NCI-H2107 treated with DMSO at 0.1 percent for 48 hours (cell line): ENCODE measurements at regions not wholly inside any gene's neighbourhood (a gene's known extent, or its start where the extent isn't known, plus 50 kb on each side); places are given as distances from the start of the nearest gene placed in this dataset.

Experiments used
- DNase-seq: peaks from one replicate; lab custom pipeline; 2025; ENCODE audit not compliant: unreplicated experiment; lab: John Stamatoyannopoulos, UW

DNA sequence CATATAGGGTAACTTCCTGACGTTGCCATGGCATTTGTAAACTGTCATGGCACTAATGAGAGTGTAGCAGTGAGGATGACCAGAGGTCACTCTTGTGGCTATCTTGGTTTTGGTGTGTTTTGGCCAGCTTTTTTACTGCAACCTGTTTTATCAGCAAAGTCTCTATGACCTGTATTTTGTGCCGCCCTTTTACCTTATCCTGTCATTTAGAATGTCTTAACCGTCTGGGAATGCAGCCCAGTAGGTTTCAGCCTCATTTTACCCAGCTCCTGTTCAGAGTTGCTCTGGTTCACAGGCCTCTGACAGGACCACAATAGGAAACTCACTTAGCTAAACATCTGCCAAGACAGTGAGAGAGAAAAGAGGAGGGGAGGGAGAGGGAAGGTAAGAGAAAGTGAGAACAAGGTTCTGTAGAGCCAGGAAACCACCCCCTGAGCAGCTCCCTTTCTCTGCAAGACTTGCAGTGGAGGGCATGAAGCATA is 64.8 kb upstream of the PLEKHG3 start:
- DNase-seq = no peak

DNA sequence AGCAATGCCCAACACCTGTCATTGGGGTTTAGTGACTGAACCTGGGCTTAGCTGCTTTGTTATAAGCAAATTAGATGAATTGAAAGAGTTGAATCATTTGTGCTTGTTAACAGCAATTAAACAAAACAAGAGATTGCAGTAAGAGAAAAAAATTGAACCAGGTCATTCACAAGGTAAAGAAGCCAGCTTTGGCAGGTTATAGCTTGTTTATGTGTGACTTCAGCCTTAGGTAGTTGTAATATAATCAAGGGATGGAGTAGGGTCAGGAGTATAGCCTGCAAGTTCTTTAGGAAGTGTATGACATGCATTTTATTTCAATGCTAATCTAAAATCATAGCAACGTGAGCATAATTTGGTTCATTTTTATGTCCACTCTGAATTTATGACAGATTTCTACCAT is 63.4 kb upstream of the PLEKHG3 start:
- DNase-seq = no peak

DNA sequence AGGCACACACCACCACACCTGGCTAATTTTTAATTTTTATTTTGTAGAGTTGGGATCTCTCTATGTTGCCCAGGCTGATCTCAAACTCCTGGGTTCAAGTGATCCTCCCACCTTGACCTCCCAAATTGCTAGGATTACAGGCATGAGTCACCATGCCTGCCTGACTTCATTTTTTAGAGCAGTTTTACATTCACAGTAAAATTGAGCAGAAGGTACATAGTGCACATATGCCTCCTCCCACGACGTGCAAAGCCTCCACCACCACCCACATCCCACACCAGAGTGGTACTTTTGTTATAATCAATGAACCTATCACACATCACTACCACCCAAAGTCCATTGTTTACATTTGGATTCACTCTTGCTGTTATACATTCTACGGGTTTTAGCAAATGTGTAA is 62.5 kb upstream of the PLEKHG3 start:
- no peak for DNase-seq

DNA sequence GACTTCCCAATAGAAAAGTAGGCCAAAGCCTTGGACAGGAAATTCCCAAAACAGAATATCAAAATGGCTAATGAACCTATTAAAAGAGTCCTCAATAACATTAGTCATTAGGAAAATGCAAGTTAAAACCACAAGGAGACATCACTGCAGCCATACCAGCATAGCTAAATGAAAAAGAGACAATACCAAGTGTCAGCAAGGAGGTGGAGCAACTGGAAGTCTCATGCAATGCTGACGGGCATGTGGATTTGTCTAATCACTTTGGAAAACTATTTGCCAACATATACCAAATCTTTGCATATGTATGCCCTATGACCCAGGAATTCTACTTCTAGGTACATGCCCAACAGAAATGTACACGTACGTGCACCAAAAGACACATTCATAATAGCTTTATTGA is 60.5 kb upstream of the PLEKHG3 start:
- DNase-seq = no peak

DNA sequence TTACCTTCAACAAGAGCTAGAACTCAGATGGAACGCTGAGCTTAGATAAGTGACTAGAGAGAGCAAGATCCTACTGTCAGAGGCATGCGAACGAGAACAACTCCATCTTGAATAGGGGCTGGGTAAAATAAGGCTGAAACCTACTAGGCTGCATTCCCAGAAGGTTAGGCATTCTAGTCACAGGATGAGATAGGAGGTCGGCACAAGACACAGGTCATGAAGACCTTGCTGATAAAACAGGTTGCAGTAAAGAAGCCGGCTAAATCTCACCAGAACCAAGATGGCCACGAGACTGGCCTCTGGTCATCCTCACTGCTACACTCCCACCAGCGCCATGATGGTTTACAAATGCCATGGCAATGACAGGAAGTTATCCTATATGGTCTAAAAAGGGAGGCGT is 59.6 kb upstream of the PLEKHG3 start:
- DNase-seq = no peak

DNA sequence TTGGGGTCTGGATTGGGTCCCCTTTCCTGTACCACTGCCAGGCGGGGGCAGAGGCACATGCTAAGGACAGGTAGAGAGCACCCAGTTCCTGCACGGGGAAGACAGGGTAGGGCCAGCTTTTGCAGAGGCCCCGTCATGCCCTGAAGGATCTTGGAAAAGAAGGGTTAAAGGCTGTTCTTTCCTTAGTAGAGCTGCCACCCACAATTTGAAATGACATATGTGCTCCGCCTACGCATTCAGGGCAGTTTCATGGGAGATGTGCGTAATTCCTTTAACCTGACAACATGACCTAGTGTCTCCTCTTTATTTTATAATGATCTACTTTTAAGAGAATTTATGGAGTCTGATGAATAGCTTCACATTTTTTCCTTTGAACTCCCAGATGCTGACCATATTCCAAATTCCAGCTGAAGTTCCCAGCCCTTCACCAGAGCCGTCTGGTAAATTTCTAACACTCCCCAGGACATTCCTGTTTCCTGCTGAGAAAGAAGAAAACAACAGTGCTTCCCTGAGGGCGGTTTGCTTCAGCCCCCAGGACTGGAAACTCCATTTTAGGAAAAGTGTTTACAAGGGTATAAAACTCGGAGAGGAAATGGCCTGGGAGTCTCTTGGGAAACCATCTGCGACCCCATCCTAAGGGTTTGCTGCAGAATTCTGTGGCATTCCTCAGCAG is 58.9 kb upstream of the PLEKHG3 start:
- DNase-seq = no peak

DNA sequence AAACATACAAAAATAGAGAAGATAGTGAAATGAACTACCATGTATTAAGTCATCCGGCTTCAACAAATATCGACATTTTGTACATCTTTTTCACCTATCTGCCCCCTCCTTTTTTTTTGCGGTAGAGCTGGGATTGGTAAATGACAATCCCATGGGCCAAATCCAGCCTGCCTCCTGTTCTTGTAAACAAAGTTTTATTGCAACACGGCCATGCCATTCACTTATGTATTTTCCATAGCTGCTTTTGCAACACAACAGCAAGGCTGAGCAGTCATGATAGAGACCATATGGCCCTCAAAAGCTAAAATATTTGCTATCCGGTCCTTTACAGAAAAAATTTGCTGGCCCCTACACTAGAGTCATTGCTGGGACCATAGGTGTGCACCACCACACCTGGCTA is 58.1 kb upstream of the PLEKHG3 start:
- DNase-seq = no peak

DNA sequence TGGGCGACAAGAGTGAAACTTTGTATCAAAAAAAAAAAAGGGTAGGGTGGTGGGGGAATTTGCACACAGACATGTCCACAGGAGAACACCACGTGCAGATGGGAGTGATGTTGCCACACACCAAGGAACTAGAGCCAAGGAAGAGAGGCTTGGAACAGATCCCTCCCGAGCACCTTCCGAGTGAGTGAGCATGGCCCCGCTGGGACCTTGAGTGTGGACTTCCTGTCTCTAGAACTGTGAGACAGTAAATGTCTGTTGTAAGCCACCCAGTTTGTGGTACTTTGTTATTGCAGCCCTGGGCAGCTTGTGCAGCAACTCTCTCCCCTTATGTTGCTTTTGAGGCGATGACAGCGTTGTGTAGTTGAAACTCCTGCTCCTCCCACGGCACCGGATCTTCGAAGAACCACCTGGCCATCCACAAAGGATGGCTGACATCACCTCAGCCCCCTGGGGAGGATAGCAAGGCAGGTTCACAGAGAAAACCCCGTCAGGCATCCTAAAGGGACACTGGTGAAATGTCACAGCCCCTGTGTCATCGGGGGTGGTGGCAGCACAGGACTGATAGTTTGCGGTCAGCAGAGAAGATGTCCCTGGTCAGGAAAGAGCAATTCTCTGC is 54.7 kb upstream of the PLEKHG3 start:
- peak; percentile 28 for DNase-seq

DNA sequence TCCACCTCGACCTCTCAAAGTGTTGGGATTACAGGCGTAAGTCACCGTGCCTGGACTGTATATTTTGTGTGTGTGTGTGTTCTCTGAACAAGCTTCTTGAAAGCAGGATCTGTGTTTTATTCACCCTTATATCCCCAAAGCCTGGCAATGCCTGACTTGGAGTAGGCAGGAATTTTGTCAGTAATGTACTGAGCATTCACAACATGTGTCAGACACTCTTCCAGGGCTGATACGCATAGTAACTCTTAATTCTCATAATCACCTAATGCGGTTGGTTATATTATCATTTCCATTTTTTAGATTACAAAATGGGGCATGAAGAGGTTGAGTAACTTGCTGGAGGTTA is 50.4 kb upstream of the PLEKHG3 start:
- no peak for DNase-seq

DNA sequence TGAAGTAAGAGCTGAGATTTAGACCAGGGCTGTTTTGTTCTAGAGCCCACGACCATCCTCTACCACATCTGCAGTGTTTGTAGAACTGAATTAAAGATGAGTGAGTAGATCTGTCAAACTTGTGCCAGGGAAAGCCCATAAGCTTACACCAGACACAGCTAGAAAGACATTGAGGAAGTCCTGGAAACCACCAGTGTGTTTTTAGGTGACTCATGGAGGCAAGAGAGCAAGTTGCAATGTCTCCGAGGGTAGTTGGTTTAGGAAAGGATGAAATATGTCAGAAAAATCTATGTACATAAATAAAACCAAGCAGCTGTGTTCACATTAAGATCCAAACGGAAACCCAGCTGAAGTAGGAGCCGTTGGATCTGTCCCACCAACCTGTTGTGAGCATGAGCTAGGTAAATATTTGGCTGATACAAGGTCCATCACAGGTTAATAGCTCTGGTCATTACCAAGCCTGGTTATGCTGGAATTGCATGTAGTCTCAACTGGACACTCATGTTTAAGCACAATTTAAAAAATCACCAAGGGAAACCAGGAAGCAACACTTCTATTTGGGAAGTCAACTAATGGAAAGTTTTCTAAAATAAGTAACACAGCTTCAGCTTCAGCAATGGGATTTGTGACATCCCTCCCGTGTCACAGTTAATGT is 49.9 kb upstream of the PLEKHG3 start:
- DNase-seq = no peak
